ENCODE measurements at regions not wholly inside any gene's neighbourhood (a gene's known extent, or its start where the extent isn't known, plus 50 kb on each side); places are given as distances from the start of the nearest gene placed in this dataset.

GRCh38 chr2:134770702-134771101 lies 51.9 kb upstream of the TMEM163 start:
- no peak for TF ChIP-seq GATA3 (IDR thresholded peaks at IDR 0.05; ENCODE audit: low read depth, low read length)
- no peak for TF ChIP-seq GATA2 (IDR thresholded peaks at IDR 0.05; ENCODE audit: low read depth, low read length)

GRCh38 chr2:134771313-134771801 lies 52.6 kb upstream of the TMEM163 start:
- TF ChIP-seq GATA3 (IDR thresholded peaks at IDR 0.05; ENCODE audit: low read depth, low read length) (no peak), GATA2 (IDR thresholded peaks at IDR 0.05; ENCODE audit: low read depth, low read length) (no peak)

- TF ChIP-seq GATA3 (IDR thresholded peaks at IDR 0.05; ENCODE audit: low read depth, low read length): no peak
- TF ChIP-seq GATA2 (IDR thresholded peaks at IDR 0.05; ENCODE audit: low read depth, low read length): no peak
Observed at GRCh38 chr2:134772493-134773169, 53.8 kb upstream of the TMEM163 start.

GRCh38 chr2:134773335-134773734 lies 54.5 kb upstream of the TMEM163 start:
- TF ChIP-seq GATA2 (IDR thresholded peaks at IDR 0.05; ENCODE audit: low read depth, low read length) (peak; percentile 70), GATA3 (IDR thresholded peaks at IDR 0.05; ENCODE audit: low read depth, low read length) (no peak)

- TF ChIP-seq GATA3 (IDR thresholded peaks at IDR 0.05; ENCODE audit: low read depth, low read length): no peak
- TF ChIP-seq GATA2 (IDR thresholded peaks at IDR 0.05; ENCODE audit: low read depth, low read length): no peak
Observed at GRCh38 chr2:134773759-134774742, 55.3 kb upstream of the TMEM163 start.

GRCh38 chr2:134774786-134775641 lies 56.2 kb upstream of the TMEM163 start:
- TF ChIP-seq GATA2 (IDR thresholded peaks at IDR 0.05; ENCODE audit: low read depth, low read length) (peak; percentile 42; the same call in 1 of the 2 replicates), GATA3 (IDR thresholded peaks at IDR 0.05; ENCODE audit: low read depth, low read length) (no peak)

GRCh38 chr2:134776836-134777235 lies 58.0 kb upstream of the TMEM163 start:
- no peak for TF ChIP-seq GATA3 (IDR thresholded peaks at IDR 0.05; ENCODE audit: low read depth, low read length)
- no peak for TF ChIP-seq GATA2 (IDR thresholded peaks at IDR 0.05; ENCODE audit: low read depth, low read length)

- TF ChIP-seq GATA3 (IDR thresholded peaks at IDR 0.05; ENCODE audit: low read depth, low read length) (no peak), GATA2 (IDR thresholded peaks at IDR 0.05; ENCODE audit: low read depth, low read length) (no peak)
Observed at GRCh38 chr2:134777593-134777992, 58.8 kb upstream of the TMEM163 start.

- TF ChIP-seq GATA2 (IDR thresholded peaks at IDR 0.05; ENCODE audit: low read depth, low read length) (no peak), GATA3 (IDR thresholded peaks at IDR 0.05; ENCODE audit: low read depth, low read length) (no peak)
Observed at GRCh38 chr2:134778372-134778771, 59.6 kb upstream of the TMEM163 start.

- no peak for TF ChIP-seq GATA2 (IDR thresholded peaks at IDR 0.05; ENCODE audit: low read depth, low read length)
- TF ChIP-seq GATA3 (IDR thresholded peaks at IDR 0.05; ENCODE audit: low read depth, low read length): no peak
Observed at GRCh38 chr2:134780972-134781371, 57.4 kb upstream of the ACMSD start.

- TF ChIP-seq GATA2 (IDR thresholded peaks at IDR 0.05; ENCODE audit: low read depth, low read length) (no peak), GATA3 (IDR thresholded peaks at IDR 0.05; ENCODE audit: low read depth, low read length) (no peak)
Observed at GRCh38 chr2:134782107-134782506, 56.3 kb upstream of the ACMSD start.

GRCh38 chr2:134782792-134783191 lies 55.6 kb upstream of the ACMSD start:
- TF ChIP-seq GATA3 (IDR thresholded peaks at IDR 0.05; ENCODE audit: low read depth, low read length) (no peak), GATA2 (IDR thresholded peaks at IDR 0.05; ENCODE audit: low read depth, low read length) (no peak)

- no peak for TF ChIP-seq GATA3 (IDR thresholded peaks at IDR 0.05; ENCODE audit: low read depth, low read length)
- TF ChIP-seq GATA2 (IDR thresholded peaks at IDR 0.05; ENCODE audit: low read depth, low read length): no peak
Observed at GRCh38 chr2:134783912-134784311, 54.5 kb upstream of the ACMSD start.
